GM20000 (cell line): ENCODE measurements at regions not wholly inside any gene's neighbourhood (a gene's known extent, or its start where the extent isn't known, plus 50 kb on each side); places are given as distances from the start of the nearest gene placed in this dataset.

Experiments used
- DNase-seq: peaks from one replicate; pipeline ENCODE4 v3.0.0; 2012; ENCODE audit warnings: low spot score
- CTCF ChIP-seq: IDR thresholded peaks from 2 replicates; pipeline ENCODE4 v1.5.1; 2012; ENCODE audit warnings: mild to moderate bottlenecking, control low read depth; ENCODE audit errors: extremely low read depth, missing control alignments

- no peak for TF ChIP-seq CTCF
- no peak for DNase-seq
These were observed 359.5 kb upstream of the ACVR2A start for GRCh38 chr2:147485210-147485851.

- DNase-seq, result no peak
- TF ChIP-seq CTCF, result no peak
These were observed 360.9 kb upstream of the ACVR2A start for GRCh38 chr2:147483911-147484310.

GRCh38 chr2:147482916-147483669 is 361.7 kb upstream of the ACVR2A start:
- TF ChIP-seq CTCF, result no peak

GRCh38 chr2:147482111-147482895 is 362.5 kb upstream of the ACVR2A start:
- no peak for DNase-seq
- TF ChIP-seq CTCF, result no peak

More at GRCh38 chr2:147482916-147483669, 361.7 kb upstream of the ACVR2A start:
- no peak for DNase-seq

GRCh38 chr2:147479358-147479757 is 365.5 kb upstream of the ACVR2A start:
- no peak for TF ChIP-seq CTCF
- DNase-seq, result no peak

GRCh38 chr2:147473075-147473474 is 371.8 kb upstream of the ACVR2A start:
- TF ChIP-seq CTCF, result no peak
- DNase-seq, result no peak

- no peak for DNase-seq
These were observed 373.7 kb upstream of the ACVR2A start for GRCh38 chr2:147471126-147471525.

More at GRCh38 chr2:147471126-147471525, 373.7 kb upstream of the ACVR2A start:
- TF ChIP-seq CTCF, result no peak
